ENCODE measurements at regions not wholly inside any gene's neighbourhood (a gene's known extent, or its start where the extent isn't known, plus 50 kb on each side); places are given as distances from the start of the nearest gene placed in this dataset.
A peak's percentile ranks its signal among the peaks of the same experiment; 100 is the strongest.
"Not testable (repeated sequence)": the region's sequence is repeated elsewhere in the genome, so short reads cannot be mapped to it uniquely, and the experiment has no call there.

DNA sequence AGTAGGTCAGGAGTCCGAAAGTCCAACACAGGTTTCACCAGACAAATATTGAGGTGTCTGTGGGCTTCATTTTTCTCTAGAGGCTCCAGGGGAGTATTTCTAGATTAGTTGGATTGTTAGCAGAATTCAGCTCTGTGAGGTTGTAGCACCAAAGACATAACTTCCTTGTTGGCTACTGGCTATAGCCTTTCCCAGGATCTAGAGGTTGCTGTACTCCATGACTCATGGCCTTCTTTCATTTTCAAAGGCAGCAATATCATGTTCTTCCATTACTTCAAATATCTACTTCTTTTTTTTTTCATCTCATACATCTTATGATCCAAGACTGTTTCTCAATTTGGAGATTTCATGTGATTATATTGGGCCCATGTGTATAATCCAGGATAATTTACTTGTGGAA, 404.0 kb upstream of the FAM174A start:
- intact Hi-C loops (cut with DNase I) = no loop called here
- Histone ChIP-seq H3K4me3 (ENCODE audit: low read length) (no peak overlapping the region), H3K27me3 (ENCODE audit: control insufficient read depth, insufficient read depth) (no peaks in the 10 kb centered on the region), H3K9me3 (ENCODE audit: control insufficient read depth, low read length) (no peaks in the 10 kb centered on the region), H3K27ac (ENCODE audit: low read length) (no peak overlapping the region), H3K4me1 (ENCODE audit: control insufficient read depth, insufficient read depth, low read length) (no peaks in the 10 kb centered on the region)
- WGBS = 80% methylated on average over 1 of the region's 1 CpG
- no peak for DNase-seq
- no peak for ATAC-seq

DNA sequence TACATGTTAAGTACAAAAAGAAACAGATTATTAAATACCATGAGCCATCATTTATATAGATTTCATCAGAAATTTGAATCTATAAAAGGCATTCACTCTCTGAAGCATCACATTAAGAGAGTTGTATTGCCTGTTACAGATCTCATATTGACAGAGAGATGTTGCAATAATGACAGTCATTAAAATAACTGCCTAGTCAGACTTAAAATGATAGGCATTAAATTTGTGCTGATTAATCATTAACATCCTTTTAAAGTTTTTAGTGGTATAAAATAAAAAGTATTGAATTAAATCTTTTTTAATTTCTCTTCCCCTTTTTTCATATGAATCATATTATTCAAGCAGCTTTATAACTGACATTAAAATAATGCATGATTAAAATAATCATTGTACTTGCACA, 404.9 kb upstream of the FAM174A start:
- Histone ChIP-seq H3K4me3 (ENCODE audit: low read length) (no peak overlapping the region), H3K9me3 (ENCODE audit: control insufficient read depth, low read length) (no peaks in the 10 kb centered on the region), H3K27me3 (ENCODE audit: control insufficient read depth, insufficient read depth) (no peaks in the 10 kb centered on the region), H3K4me1 (ENCODE audit: control insufficient read depth, insufficient read depth, low read length) (no peaks in the 10 kb centered on the region), H3K27ac (ENCODE audit: low read length) (no peak overlapping the region)
- DNase-seq (no peak), ATAC-seq (no peak)
- intact Hi-C loops (cut with DNase I) = no loop called here

DNA sequence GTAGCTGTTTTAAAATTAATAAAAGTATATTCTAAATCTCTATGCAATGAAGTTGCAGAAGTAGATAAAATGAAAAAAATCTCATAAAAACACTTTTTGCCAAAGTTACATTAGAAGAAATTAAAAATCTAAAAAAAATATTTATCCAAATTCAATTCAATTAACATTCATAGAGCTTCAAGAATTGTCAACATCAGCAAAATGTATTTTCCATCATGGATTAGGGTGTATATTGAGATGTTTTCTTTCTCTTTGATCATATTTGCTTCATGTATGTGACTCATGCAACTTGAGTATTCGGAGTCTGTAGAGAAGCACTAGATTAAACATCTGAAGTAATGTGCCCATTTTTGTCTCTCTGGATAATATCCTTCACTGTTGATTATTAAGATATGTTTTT, 415.3 kb upstream of the FAM174A start:
- no peak for ATAC-seq
- DNase-seq = no peak
- no peak overlapping the region for H3K4me3 ChIP-seq (ENCODE audit: low read length)
- no peaks in the 10 kb centered on the region for H3K4me1 ChIP-seq (ENCODE audit: control insufficient read depth, insufficient read depth, low read length)
- no peak overlapping the region for H3K27ac ChIP-seq (ENCODE audit: low read length)
- H3K27me3 ChIP-seq (ENCODE audit: control insufficient read depth, insufficient read depth) = no peaks in the 10 kb centered on the region
- WGBS = 87% methylated on average over 1 of the region's 1 CpG
- no peaks in the 10 kb centered on the region for H3K9me3 ChIP-seq (ENCODE audit: control insufficient read depth, low read length)
- intact Hi-C loops (cut with DNase I) = no loop called here

DNA sequence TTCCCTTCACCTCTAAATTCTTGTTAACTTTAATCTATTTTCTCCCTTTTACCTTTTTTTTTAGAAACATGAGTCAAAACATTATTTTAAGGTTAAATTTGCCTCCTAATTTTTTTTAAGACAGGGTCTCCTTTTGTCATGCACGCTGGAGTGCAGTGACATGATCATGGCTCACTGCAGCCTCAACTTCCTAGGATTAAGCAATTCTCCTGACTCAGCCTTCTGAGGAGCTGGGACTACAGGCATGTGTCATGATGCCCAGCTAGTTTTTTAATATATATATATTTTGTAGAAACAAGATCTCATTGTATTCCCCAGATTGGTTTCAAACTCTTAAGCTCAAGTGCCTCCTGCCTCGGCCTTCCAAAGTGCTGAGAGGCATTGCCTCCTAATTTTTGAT, 424.7 kb upstream of the FAM174A start:
- WGBS = 70% methylated on average over 2 of the region's 2 CpGs
- ATAC-seq = no peak
- intact Hi-C loops (cut with DNase I) = no loop called here

DNA sequence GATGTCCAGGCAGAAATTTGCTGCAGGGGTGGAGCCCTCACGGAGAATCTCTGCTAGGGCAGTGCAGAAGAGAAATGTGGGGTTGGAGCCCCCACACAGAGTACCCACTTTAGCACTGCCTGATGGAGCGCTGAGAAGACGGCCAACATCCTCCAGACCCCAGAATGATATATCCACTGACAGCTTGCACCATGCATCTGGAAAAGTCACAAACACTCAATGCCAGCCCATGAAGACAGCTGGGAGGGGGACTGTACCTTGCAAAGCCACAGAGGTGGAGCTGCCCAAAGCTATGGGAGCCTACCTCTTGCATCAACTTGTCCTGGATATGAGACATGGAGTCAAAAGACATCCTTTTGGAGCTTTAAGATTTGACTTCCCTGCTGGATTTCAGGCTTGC, 426.3 kb upstream of the FAM174A start:
- Histone ChIP-seq H3K27me3 (ENCODE audit: control insufficient read depth, insufficient read depth) (no peaks in the 10 kb centered on the region), H3K4me1 (ENCODE audit: control insufficient read depth, insufficient read depth, low read length) (no peaks in the 10 kb centered on the region), H3K4me3 (ENCODE audit: low read length) (no peak overlapping the region), H3K27ac (ENCODE audit: low read length) (no peak overlapping the region), H3K9me3 (ENCODE audit: control insufficient read depth, low read length) (no peaks in the 10 kb centered on the region)
- DNase-seq = peak in 2 of 3 donors; percentile 5 to 7
- intact Hi-C loops (cut with DNase I) = no loop called here
- no peak for ATAC-seq
- 60% methylated on average over 3 of the region's 3 CpGs for WGBS

More for the DNA sequence above, 424.7 kb upstream of the FAM174A start:
- H3K4me1 ChIP-seq (ENCODE audit: control insufficient read depth, insufficient read depth, low read length) = no peaks in the 10 kb centered on the region
- no peaks in the 10 kb centered on the region for H3K27me3 ChIP-seq (ENCODE audit: control insufficient read depth, insufficient read depth)
- H3K4me3 ChIP-seq (ENCODE audit: low read length) = no peak overlapping the region
- H3K9me3 ChIP-seq (ENCODE audit: control insufficient read depth, low read length) = no peaks in the 10 kb centered on the region
- DNase-seq = no peak
- H3K27ac ChIP-seq (ENCODE audit: low read length) = no peak overlapping the region

DNA sequence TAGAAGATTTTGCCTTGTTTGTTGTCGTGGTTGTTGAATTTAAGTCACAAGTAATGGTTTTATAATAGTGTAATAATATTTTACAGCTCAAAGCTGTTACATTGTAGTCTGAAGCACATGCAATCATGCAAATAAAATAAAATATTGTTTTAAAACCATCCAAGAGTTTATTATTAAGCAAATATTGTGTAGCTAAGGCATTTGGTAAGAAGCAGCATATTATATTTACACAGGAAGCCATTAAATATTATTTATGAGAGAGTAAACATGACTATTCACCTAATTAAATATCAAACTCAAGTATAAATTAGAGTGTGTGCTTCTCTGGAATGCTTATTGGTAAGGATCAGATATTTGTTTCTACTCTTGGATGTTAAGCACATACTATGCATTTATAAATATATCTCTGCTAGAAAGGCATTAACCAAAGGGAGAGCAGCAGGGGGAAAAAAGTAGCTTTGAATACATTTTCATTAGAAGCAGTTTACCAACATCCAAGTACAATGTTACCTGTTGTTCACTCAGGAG, 431.5 kb upstream of the FAM174A start:
- intact Hi-C loops (cut with DNase I); ATAC-seq; H3K27me3 ChIP-seq (ENCODE audit: control insufficient read depth, insufficient read depth); DNase-seq; H3K27ac ChIP-seq (ENCODE audit: low read length); H3K4me3 ChIP-seq (ENCODE audit: low read length); H3K9me3 ChIP-seq (ENCODE audit: control insufficient read depth, low read length); H3K4me1 ChIP-seq (ENCODE audit: control insufficient read depth, insufficient read depth, low read length): not testable (repeated sequence)
- WGBS = 69% methylated on average over 1 of the region's 1 CpG

DNA sequence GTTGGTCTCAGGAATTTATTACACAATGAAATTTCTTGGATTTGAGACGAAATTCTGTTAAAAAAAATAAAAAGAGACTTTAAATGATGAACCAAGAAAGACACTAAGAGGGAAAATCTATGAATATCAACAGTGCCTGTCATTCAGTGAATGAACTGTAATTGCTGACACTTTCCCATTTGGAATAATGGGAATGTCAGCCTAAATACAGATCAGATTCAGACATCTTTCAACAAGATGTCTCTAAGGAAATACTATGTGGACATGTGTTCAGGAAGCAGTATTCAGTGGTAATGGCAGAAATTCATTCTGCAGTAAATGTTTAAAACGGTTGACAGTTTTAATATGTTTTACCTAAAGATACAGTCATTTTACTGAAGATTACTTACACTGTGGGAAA, 433.7 kb upstream of the FAM174A start:
- H3K27me3 ChIP-seq (ENCODE audit: control insufficient read depth, insufficient read depth); DNase-seq; H3K27ac ChIP-seq (ENCODE audit: low read length); H3K4me3 ChIP-seq (ENCODE audit: low read length); ATAC-seq; H3K4me1 ChIP-seq (ENCODE audit: control insufficient read depth, insufficient read depth, low read length); intact Hi-C loops (cut with DNase I); H3K9me3 ChIP-seq (ENCODE audit: control insufficient read depth, low read length): not testable (repeated sequence)
- 43% methylated on average over 2 of the region's 2 CpGs for WGBS

DNA sequence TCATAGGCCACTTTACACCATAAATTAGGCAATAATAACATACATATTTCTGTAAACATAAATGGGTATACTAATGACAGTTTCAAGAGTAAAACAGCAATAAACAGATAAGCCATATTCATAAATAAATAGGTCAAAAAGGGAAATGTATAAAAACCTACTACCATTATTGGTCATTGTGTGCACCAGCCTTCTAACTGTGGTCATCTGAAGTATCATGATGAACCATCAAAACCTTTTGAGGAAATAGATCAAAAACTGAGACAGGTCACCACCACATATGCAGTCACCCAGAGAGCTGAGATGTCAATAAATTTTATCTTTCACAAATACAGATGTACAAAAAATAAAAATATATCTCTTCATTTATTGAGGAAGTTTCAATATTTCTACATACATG, 438.8 kb upstream of the FAM174A start:
- H3K27me3 ChIP-seq (ENCODE audit: control insufficient read depth, insufficient read depth); intact Hi-C loops (cut with DNase I); ATAC-seq; H3K27ac ChIP-seq (ENCODE audit: low read length); H3K4me1 ChIP-seq (ENCODE audit: control insufficient read depth, insufficient read depth, low read length); H3K4me3 ChIP-seq (ENCODE audit: low read length); H3K9me3 ChIP-seq (ENCODE audit: control insufficient read depth, low read length); DNase-seq: not testable (repeated sequence)

DNA sequence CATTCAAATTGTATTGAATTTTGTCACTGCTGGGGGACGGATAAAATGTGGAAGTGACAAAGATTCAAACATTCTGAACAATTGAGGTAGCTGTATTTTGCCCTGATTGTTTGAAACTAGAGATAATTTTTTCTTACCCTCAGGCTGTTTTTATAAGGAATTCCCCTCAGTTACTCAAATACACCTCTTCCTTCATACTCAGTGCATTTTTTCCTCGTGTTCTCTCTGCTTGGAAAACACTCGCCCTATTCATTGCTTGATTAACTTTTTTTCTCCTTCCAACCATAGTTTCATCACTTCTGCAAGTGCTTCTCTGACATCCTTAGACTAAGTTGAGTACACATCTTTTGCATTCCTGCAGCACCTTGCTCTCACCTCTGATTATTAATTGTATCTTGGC, 454.5 kb upstream of the FAM174A start:
- H3K4me1 ChIP-seq (ENCODE audit: control insufficient read depth, insufficient read depth, low read length); H3K9me3 ChIP-seq (ENCODE audit: control insufficient read depth, low read length); ATAC-seq; DNase-seq; intact Hi-C loops (cut with DNase I); H3K27me3 ChIP-seq (ENCODE audit: control insufficient read depth, insufficient read depth); H3K27ac ChIP-seq (ENCODE audit: low read length); H3K4me3 ChIP-seq (ENCODE audit: low read length): not testable (repeated sequence)
- WGBS = 41% methylated on average over 3 of the region's 3 CpGs

DNA sequence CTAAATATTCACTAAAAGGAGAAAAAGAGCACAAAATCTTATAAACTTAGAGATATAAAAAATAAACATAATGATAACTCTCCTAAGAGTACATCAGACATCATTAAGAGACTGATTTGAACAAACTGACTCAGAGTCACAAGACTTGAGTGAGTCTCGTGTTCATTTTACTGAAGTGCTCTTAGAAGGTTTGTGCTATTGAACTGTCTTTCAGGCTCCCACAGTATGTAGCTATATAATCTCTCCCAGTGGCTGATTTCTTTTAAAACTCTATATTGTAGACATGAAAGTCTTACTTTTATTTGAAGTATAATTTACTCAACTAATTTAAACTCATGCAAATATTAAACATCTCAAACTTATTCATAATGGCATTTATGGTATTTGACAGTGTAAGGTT, 456.0 kb upstream of the FAM174A start:
- H3K4me3 ChIP-seq (ENCODE audit: low read length); intact Hi-C loops (cut with DNase I); ATAC-seq; H3K4me1 ChIP-seq (ENCODE audit: control insufficient read depth, insufficient read depth, low read length); DNase-seq; H3K27ac ChIP-seq (ENCODE audit: low read length); H3K27me3 ChIP-seq (ENCODE audit: control insufficient read depth, insufficient read depth); H3K9me3 ChIP-seq (ENCODE audit: control insufficient read depth, low read length): not testable (repeated sequence)
- WGBS = 58% methylated on average over 1 of the region's 1 CpG

DNA sequence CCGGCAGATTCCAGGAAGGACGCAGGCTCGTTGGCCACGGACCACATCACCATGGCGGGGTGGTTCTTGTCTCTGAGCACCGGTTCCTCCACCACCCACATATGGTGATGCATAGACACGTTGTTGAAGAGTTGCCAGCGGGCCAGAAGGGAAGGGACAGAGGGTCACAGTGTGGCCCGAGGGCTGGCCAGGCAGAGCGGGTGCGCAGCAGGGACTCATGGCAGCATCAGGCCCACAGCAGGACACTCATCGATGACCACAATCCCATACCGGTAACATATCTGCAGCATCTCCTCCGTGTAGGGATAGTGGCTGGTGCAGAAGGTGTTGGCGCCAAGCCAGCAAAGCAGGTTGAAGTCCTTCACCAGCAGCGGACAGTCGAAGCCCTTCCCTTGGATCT, 469.2 kb upstream of the FAM174A start:
- H3K4me1 ChIP-seq (ENCODE audit: control insufficient read depth, insufficient read depth, low read length); H3K9me3 ChIP-seq (ENCODE audit: control insufficient read depth, low read length); H3K27me3 ChIP-seq (ENCODE audit: control insufficient read depth, insufficient read depth); H3K27ac ChIP-seq (ENCODE audit: low read length); DNase-seq; intact Hi-C loops (cut with DNase I); H3K4me3 ChIP-seq (ENCODE audit: low read length): not testable (repeated sequence)
- 92% methylated on average over 17 of the region's 17 CpGs for WGBS
- ATAC-seq = peak in 1 of 2 donors; percentile 47

DNA sequence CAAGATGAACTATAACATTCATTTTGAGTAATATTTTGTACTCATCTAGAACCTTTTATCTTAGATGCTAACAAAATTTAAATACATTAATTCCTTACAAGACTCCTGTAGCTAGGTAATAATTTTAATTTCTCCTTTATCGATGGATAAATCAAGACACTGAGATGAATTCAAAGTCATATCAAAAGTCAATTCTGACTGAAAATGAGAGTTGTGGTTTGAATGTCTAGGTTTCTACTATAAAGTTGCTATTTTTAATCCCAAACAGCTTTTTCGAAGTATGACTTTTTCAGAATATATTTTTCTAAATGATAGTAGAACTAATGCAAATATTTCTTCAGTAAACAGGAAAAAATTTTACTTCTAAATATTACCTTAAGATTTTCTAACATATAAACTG, 491.7 kb upstream of the FAM174A start:
- Histone ChIP-seq H3K27ac (ENCODE audit: low read length) (no peak overlapping the region), H3K4me3 (ENCODE audit: low read length) (no peak overlapping the region), H3K27me3 (ENCODE audit: control insufficient read depth, insufficient read depth) (no peaks in the 10 kb centered on the region), H3K9me3 (ENCODE audit: control insufficient read depth, low read length) (no peaks in the 10 kb centered on the region), H3K4me1 (ENCODE audit: control insufficient read depth, insufficient read depth, low read length) (no peaks in the 10 kb centered on the region)
- intact Hi-C loops (cut with DNase I) = no loop called here
- DNase-seq (no peak), ATAC-seq (no peak)
- WGBS = 83% methylated on average over 2 of the region's 2 CpGs

Data from right cardiac atrium (tissue), 5 donors.